Tibial nerve (tissue), 4 donors: ENCODE measurements at regions not wholly inside any gene's neighbourhood (a gene's known extent, or its start where the extent isn't known, plus 50 kb on each side); places are given as distances from the start of the nearest gene placed in this dataset.

Experiments used
- DNase-seq, 2 donors: peaks; one replicate each; pipeline ENCODE4 v3.0.0-alpha.2; 2019; ENCODE audit warnings: low spot score in 2 of 2
- H3K27ac ChIP-seq, 4 donors: fragments of 200-600 bp; sonication (generic) in 3 of 4; one replicate each; pipeline ENCODE4 v1.5.1; 2017 to 2019; ENCODE audit warnings: mild to moderate bottlenecking in 1 of 4
- H3K27me3 ChIP-seq, 2 donors: fragments of 200-600 bp; sonication (generic) in 1 of 2; one replicate each; pipeline versions ENCODE4 v1.5.1 to v1.6.0; 2017 to 2019
- H3K36me3 ChIP-seq, 3 donors: fragments of 200-600 bp; sonication (generic); one replicate each; pipeline ENCODE4 v1.5.1; 2018 to 2019
- H3K4me1 ChIP-seq, 4 donors: fragments of 200-600 bp; sonication (generic) in 3 of 4; one replicate each; pipeline ENCODE4 v1.5.1; 2017 to 2019
- H3K4me3 ChIP-seq, 4 donors: fragments of 200-600 bp; sonication (generic) in 3 of 4; one replicate each; pipeline ENCODE4 v1.5.1; 2017 to 2019; ENCODE audit warnings: mild to moderate bottlenecking in 1 of 4, moderate library complexity in 1 of 4
- H3K9me3 ChIP-seq, 4 donors: fragments of 200-600 bp; sonication (generic) in 3 of 4; one replicate each; pipeline ENCODE4 v1.5.1; 2017 to 2019
- EP300 ChIP-seq, 2 donors: sonication (generic); formaldehyde crosslinking; IDR thresholded peaks; one replicate each; pipeline ENCODE4 v1.6.1; 2017; ENCODE audit warnings: antibody characterized with exemption in 2 of 2, mild to moderate bottlenecking in 1 of 2
- POLR2A ChIP-seq, 2 donors: fragments of 450-650 bp; IDR thresholded peaks; one replicate each; pipeline ENCODE4 v1.6.1; 2017; ENCODE audit warnings: antibody characterized with exemption in 2 of 2, mild to moderate bottlenecking in 2 of 2, moderate library complexity in 2 of 2
- WGBS, 2 donors: methylation state at CpG; one replicate each; pipeline ENCODE4 v1.1.5; 2018; 5-methylcytosine and 5-hydroxymethylcytosine counted together
- TF ChIP-seq, protein P1 (sequence below), 5 experiments: fragments of 200-600 bp in 3 of 5; fragments of 450-650 bp in 2 of 5; sonication (generic) in 3 of 5; IDR thresholded peaks; one replicate each; pipeline ENCODE4 v1.5.1; 2016 to 2019; ENCODE audit warnings: antibody characterized with exemption in 5 of 5, mild to moderate bottlenecking in 3 of 5, moderate library complexity in 2 of 5

DNA sequence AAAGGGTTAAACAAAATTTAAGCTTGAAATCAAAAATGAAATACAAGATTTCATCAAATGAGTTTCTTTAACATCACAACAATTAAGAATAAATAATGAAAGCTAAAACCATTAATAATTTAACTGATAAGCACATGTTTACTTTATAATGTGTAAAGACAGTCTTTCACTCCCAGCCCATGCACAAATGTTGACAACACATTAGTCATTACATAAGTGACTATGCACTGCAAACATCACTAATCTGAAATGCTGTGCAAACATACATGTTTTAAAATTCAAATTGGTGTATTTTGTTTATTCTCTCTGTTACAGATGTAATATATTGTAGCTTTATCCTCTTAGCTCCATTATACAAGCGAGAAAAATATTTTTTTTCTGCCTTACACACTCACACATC is 220.6 kb upstream of the CPXCR1 start:
- Histone ChIP-seq H3K27ac (no peak overlapping the region), H3K4me3 (no peak overlapping the region)
- WGBS, 2 donors, result 72 to 93% methylated on average over 1 of the region's 1 CpG

DNA sequence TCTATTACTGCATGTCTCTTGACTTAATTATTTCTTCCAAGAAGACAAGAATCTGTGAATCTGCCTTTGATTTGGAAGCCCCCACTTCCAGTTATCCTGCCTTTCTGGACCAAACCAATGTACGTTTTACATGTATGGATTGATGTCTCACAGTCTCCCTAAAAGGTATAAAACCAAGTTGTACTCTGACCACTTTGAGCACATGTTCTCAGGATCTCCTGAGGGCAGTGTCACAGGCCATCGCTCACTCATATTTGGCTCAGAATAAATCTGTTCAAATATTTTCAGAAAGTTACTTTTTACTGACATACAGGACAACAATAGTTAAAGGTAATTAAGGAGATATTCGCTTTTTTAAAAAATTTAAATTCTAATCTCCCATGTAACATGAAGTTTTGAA is 188.6 kb upstream of the CPXCR1 start:
- H3K27ac ChIP-seq, result no peak overlapping the region
- WGBS, 2 donors, result 82 to 87% methylated on average over 3 of the region's 3 CpGs
- H3K27me3 ChIP-seq, result no peaks in the 10 kb centered on the region
- H3K4me3 ChIP-seq, result no peak overlapping the region
- H3K4me1 ChIP-seq, result no peaks in the 10 kb centered on the region
- TF ChIP-seq POLR2A (IDR thresholded peaks at IDR 0.05) (no peak), EP300 (IDR thresholded peaks at IDR 0.05) (no peak)
- TF ChIP-seq, protein P1, sequence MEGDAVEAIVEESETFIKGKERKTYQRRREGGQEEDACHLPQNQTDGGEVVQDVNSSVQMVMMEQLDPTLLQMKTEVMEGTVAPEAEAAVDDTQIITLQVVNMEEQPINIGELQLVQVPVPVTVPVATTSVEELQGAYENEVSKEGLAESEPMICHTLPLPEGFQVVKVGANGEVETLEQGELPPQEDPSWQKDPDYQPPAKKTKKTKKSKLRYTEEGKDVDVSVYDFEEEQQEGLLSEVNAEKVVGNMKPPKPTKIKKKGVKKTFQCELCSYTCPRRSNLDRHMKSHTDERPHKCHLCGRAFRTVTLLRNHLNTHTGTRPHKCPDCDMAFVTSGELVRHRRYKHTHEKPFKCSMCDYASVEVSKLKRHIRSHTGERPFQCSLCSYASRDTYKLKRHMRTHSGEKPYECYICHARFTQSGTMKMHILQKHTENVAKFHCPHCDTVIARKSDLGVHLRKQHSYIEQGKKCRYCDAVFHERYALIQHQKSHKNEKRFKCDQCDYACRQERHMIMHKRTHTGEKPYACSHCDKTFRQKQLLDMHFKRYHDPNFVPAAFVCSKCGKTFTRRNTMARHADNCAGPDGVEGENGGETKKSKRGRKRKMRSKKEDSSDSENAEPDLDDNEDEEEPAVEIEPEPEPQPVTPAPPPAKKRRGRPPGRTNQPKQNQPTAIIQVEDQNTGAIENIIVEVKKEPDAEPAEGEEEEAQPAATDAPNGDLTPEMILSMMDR (IDR thresholded peaks at IDR 0.05), result no peak
- no peaks in the 10 kb centered on the region for H3K9me3 ChIP-seq
- H3K36me3 ChIP-seq, result no peaks in the 10 kb centered on the region
- no peak for DNase-seq

More for the DNA sequence above, 220.6 kb upstream of the CPXCR1 start:
- DNase-seq, result no peak
- Histone ChIP-seq H3K36me3 (no peaks in the 10 kb centered on the region), H3K4me1 (no peaks in the 10 kb centered on the region), H3K27me3 (no peaks in the 10 kb centered on the region), H3K9me3 (no peaks in the 10 kb centered on the region)
- TF ChIP-seq POLR2A (IDR thresholded peaks at IDR 0.05) (no peak), EP300 (IDR thresholded peaks at IDR 0.05) (no peak)
- TF ChIP-seq, protein P1 (IDR thresholded peaks at IDR 0.05), result no peak

DNA sequence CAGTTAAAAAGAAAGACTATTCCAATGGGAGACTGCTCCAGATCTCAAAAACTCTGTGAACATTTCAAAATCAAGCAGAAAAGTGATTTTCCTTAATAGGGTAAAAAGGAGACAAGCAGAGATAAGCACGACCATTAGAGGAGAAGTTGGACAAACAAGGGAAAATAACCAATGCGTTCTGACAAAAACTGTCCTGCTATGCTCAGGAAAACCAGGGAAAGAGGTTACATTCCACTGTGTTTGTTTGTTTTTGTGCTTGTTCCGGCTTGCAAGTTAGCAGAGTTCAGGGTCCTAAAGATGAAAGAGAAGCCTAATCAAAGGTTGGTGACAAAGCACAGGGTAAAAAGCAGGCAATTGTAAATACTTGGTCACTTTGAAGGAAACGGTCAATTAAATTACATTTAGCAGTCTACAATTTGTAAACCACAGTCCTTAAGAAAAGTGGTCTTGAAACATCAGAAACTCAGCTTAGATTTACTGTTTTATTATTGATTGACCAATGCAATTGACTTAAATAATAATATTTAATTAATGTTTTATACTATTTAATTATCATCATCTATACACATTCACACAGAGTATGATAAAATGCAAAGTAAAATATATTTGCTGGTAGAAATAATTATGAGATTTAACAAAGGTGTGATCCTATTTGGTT is 186.2 kb upstream of the CPXCR1 start:
- Histone ChIP-seq H3K4me1 (no peaks in the 10 kb centered on the region), H3K9me3 (no peaks in the 10 kb centered on the region), H3K27me3 (no peaks in the 10 kb centered on the region), H3K27ac (no peak overlapping the region), H3K4me3 (no peak overlapping the region), H3K36me3 (no peaks in the 10 kb centered on the region)
- WGBS, 2 donors, result 9 to 14% methylated on average over 4 of the region's 4 CpGs
- no peak for DNase-seq
- TF ChIP-seq, protein P1 (IDR thresholded peaks at IDR 0.05), result no peak
- TF ChIP-seq EP300 (IDR thresholded peaks at IDR 0.05) (no peak), POLR2A (IDR thresholded peaks at IDR 0.05) (no peak)

DNA sequence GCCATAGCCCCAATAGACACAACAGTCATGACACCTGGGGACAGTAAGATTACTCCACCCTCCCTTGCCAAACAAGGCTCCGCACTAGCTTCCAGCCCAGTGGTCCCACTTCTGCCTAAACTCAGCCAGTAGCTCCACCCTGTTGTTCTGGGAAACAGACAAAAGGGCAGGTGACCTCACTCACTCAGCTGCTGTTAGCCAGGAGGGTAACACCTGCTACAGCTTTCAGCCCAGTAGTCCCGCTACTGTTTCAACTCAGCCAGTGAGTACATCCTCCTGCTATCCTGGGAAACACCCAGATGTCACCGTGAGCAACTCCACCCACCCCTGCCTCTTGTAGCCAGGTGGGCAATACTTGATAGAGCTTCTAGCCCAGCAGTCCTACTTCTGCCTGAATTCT is 162.7 kb upstream of the CPXCR1 start:
- H3K27me3 ChIP-seq, result no peaks in the 10 kb centered on the region
- H3K27ac ChIP-seq, result no peak overlapping the region
- 81 to 90% methylated on average over 3 of the region's 3 CpGs for WGBS, 2 donors
- peaks cover 0 to 13% (median 0%) of the 10 kb centered on the region in 4 donors for H3K9me3 ChIP-seq
- H3K4me3 ChIP-seq, result no peak overlapping the region
- H3K36me3 ChIP-seq, result no peaks in the 10 kb centered on the region
- no peak for DNase-seq
- no peaks in the 10 kb centered on the region for H3K4me1 ChIP-seq
- TF ChIP-seq, protein P1 (IDR thresholded peaks at IDR 0.05), result no peak
- TF ChIP-seq POLR2A (IDR thresholded peaks at IDR 0.05) (no peak), EP300 (IDR thresholded peaks at IDR 0.05) (no peak)

DNA sequence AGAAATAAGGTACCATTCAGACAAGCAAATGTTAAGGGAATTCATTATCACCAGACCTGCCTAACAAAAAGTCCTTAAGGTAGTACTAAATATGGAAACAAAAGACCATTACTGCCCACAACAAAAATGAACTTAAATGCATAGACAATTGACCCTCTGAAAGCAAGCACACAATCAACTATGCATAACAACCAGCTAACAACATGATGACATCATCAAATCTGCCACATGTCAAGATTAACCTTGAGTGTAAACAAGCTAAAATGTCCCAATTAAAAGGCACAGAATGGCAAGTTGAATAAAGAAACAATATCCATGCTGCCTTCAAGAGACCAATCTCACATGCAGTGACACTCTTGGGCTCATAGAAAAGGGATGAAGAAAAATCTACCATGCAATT is 160.7 kb upstream of the CPXCR1 start:
- no peak overlapping the region for H3K4me3 ChIP-seq
- DNase-seq, result no peak
- H3K36me3 ChIP-seq, result no peaks in the 10 kb centered on the region
- H3K27me3 ChIP-seq, result no peaks in the 10 kb centered on the region
- H3K27ac ChIP-seq, result no peak overlapping the region
- no peak for TF ChIP-seq EP300 (IDR thresholded peaks at IDR 0.05)
- TF ChIP-seq, protein P1 (IDR thresholded peaks at IDR 0.05), result no peak
- no peak for TF ChIP-seq POLR2A (IDR thresholded peaks at IDR 0.05)
- no peaks in the 10 kb centered on the region for H3K4me1 ChIP-seq
- peaks cover 0 to 13% (median 0%) of the 10 kb centered on the region in 4 donors for H3K9me3 ChIP-seq
